Stimulated activated CD4-positive, alpha-beta T cell treated with anti-CD3 and anti-CD28 coated beads, Interleukin-12 subunit alpha, Interleukin-12 subunit beta, amount 100 ng/mL, for 48 hours (primary cell): ENCODE measurements at regions not wholly inside any gene's neighbourhood (a gene's known extent, or its start where the extent isn't known, plus 50 kb on each side); places are given as distances from the start of the nearest gene placed in this dataset.

Source experiments
- DNase-seq, 3 donors: peaks; one replicate each; pipeline ENCODE4 v3.0.0-alpha.2; 2020; ENCODE audit warnings: low read depth in 2 of 3, low spot score in 1 of 3

DNA sequence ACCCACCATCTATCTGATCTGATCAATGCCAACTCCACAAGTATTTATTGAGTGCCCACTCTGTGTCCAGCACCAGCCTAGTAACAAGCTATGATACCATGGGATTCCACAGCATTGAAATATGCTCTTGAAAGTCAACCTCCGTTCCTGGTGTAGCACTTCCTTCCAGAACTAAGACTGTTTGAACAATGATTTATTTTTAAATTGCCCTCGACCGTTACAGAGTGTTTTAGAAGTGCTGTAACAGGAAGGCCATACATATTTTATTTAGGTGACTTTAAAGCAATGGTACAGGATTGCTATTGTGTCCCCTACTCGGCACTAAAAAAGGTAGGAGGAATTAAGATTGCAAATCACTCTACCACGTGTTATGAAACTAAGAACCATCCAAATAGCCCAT lies 225.6 kb downstream of the TEX36 start:
- DNase-seq: no peak

GRCh38 chr10:125455855-125456254 lies 227.1 kb downstream of the TEX36 start:
- DNase-seq: no peak

DNA sequence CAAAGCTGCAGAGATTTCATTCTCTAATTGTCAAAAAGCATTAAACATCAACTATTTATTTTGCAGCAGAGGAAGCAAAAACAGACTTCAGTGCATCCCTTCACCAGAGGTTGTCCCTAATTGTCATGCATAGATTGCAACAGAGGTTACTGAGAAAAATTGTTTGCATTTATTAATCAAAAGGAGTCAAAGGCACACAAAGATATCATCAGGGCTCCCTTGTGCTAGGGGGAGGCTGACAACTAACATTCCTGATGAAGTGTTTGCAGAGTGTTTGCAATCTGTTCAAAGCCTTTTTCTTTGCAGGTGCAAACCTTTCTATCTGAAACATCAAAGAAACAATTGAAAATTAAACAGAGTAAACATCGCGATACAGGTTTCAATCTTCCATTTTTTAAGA lies 227.5 kb downstream of the TEX36 start:
- no peak for DNase-seq

- DNase-seq: no peak
Measured at GRCh38 chr10:125451319-125451718, 231.6 kb downstream of the TEX36 start.

DNA sequence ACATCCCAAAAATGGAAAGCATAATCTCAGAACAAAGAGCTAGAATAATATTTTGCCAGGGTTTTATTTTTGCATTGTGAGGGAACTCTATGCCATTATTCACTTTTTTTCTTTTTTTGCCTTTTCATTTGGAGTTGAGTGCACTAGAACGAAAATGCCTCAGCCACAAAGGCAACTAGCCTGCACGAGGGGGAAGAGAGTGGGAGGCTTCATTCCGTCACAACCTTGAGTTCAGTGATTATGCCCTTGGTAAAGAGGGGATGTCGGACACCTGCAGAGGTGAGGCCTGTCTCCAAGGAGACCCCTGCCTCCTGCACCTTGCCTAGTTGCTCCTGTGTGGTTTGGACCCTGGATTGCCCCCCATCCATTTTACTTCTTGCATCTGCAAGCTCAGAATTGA lies 232.7 kb downstream of the TEX36 start:
- no peak for DNase-seq

- no peak for DNase-seq
Measured at GRCh38 chr10:125449571-125449970, 233.4 kb downstream of the TEX36 start.

DNA sequence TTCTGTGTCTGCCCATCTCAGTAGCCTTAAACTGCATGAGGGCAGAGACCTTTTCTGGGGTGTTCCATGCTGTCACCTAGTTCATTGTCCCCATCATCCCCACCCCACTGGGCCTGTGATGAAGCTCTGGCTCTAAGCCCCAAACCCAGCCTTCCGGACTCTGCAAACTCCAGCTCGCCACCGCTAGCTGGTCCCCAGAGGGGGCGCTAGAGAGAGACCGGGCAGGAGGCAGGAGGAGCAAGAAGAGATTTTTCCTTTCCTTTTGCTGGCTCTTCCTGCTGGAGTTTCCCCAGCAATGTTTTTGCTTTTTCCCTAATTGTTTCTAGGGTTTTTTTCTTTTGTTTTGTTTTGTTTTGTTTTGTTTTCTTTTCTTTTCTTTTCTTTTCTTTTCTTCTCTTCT lies 234.4 kb downstream of the TEX36 start:
- DNase-seq: peak in 1 of 3 donors; percentile 3

DNA sequence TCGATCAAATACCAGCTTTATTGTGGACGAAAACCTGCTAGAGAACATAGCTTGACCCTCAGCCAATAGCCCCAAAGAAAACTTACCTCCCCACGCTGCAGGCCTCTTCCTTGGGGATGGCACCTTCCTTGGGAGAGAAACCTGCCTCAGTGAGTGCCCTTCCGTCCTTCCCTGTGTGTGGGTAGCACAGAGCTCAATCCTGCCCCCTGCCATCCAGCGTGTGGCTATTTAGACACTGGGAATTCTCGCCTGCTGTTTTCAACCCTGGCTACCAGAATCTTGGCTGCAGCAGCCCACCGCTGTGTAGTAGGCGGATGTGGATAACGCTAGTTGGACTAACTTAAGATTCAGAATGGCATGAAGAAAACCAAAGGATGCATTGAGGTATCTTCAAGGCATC lies 238.2 kb downstream of the TEX36 start:
- no peak for DNase-seq

DNA sequence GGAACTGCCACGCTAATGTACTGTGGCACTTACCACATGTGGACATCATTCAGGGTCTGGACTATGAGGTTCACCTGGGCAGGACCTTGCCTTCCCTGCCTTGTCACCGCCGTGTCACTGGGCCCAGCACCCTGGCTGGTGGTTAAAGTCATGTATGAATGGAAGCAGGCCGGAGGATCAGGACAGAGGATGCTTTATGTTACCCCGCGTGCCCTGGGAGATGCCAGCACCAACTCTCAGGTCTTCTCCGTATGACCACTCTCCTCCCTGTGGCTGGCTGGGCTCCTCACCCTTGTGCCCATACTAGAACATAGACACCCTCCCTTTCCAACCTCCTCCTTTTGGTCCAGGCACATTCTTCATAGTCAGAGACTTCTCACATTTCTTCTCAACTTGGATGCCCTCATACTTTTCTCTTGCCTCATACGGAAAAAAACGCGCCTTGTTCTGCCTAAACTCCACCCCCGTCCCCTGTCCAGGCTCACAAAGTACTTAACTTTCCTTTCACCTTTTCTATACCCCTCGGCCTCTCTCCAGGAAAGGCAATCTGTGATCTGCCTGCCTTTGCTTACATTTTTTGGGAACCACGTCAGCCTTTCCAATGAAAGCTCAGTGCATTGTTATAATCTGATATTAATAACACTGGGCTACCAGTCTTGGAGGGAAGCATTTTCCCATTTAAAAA lies 240.0 kb downstream of the TEX36 start:
- no peak for DNase-seq

GRCh38 chr10:125441151-125441550 lies 241.8 kb downstream of the TEX36 start:
- no peak for DNase-seq

DNA sequence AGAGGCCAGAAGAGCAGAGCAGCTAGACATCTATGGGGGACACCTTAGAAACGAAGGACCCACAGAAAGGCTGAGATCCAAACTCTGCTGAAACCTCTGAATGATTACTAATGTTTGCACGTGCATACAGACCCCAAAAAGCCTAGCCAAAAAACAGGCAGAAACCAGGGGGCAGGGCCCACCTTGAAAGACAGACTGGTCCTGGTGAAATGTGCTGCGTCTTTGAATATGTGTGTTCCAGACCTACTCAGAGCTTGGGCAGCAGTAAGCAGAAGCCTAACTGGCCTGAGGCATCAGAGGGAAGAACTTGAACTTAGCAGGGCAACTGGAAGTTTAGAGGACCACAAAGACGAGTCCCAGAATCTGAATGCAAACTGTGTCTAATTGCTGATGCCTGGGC lies 251.8 kb downstream of the TEX36 start:
- no peak for DNase-seq

GRCh38 chr10:125428054-125428453 lies 254.9 kb downstream of the TEX36 start:
- DNase-seq: no peak

DNA sequence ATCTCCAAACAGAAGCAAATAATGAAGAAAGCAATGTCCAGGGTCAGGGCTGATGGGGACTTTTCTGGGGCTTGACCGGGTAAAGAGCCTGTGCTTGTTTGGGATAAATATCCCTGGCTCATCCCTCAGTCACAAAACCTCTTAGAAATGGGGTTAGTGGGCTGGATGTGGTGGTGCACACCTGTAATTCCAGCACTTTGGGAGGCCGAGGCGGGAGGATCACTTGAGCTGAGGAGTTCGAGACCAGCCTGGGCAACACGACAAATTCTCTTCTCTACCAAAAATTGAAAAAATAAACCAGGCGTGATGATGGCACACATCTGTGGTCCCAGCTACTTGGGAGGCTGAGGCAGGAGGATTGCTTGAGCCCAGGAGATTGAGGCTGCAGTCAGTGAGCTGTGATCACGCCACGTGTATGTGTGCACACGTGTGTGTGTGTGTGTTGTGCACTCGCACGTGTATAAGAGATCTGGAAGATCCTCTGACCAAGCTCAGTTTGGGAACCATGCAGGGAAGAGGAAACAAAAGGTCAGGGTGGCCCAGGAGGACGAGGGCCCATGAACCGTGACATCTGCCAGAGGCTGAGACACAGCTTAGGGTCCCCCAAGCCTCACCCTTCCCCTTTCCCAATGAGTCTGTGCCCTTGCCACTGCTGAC lies 258.6 kb downstream of the TEX36 start:
- DNase-seq: no peak

DNA sequence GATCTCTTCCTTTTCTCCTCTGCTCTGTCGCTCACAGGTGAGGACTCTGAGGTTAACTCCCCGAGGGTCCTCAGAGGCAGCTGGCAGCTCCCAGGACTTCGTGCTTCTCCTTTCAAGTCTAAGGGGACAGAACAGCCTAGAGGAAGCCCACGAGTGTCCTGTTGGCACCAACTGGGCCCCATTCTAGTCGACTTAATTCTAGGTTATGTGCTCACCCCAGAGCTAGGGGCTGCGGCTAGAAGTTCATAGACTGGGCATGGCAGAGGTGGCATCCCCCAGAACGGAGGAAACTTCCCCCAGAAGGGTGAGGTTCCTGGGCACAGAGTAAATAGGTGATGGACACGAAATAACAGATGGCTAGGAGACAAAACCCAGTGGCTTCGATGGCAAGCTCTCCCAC lies 259.4 kb downstream of the TEX36 start:
- no peak for DNase-seq

DNA sequence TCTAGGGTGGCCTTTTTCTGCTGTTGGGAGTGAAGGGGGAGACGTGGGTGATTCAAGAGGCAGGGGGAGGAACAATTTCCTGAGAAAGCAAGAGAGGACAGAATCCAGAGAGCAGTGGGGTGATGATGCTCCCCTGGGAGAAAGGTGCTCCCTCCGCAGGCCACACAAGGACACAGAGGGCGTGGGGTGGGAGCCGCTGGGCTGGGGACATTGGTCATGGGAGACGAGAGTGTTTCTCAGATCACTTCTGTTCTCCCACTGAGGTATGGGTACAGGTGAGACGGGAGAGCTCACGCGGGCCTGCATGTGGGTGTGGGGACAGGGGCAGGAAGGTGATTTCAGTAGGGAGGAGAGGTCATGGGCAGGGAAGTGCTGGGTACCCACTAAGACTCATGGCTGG lies 259.5 kb upstream of the CTBP2 start:
- DNase-seq: no peak

DNA sequence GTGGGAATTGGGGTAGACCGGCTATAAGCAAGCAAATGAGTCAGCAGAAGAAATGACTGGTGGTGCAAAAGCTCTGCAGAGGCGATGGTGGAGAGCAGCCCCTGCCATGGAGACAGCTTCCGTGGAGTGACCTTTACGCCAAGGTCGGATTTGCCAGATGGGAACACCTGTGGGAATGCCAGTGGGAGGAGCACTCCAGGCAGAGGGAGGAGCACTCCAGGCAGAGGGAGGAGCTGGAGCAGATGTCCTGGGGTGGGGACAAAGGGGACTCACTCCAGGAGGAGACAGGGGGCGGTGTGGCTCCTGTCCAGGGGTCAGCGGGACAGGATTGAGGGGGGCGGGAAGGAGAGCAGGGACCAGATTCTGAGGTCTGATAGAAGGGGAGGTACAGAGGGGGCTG lies 258.8 kb upstream of the CTBP2 start:
- DNase-seq: no peak

DNA sequence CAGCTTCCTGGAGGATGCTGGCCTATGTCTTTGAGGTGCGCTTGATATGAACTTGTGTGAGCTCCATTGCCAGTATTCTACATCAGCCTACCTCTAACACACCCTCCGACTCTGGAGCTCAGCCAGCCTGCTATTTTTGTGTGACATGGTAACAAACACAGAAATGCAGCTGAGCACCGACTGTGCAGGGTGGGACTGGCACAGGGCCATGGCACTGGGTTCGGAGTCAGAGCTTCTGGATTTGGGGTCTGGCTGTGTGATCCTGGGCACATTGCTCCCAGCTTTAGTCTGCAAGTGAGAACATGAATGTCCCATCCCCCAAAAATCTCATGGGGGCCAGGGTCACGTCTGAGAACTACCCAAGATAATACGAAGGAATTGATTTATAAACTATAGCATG lies 257.2 kb upstream of the CTBP2 start:
- no peak for DNase-seq

- DNase-seq: no peak
Measured at GRCh38 chr10:125415964-125416363, 255.6 kb upstream of the CTBP2 start.

DNA sequence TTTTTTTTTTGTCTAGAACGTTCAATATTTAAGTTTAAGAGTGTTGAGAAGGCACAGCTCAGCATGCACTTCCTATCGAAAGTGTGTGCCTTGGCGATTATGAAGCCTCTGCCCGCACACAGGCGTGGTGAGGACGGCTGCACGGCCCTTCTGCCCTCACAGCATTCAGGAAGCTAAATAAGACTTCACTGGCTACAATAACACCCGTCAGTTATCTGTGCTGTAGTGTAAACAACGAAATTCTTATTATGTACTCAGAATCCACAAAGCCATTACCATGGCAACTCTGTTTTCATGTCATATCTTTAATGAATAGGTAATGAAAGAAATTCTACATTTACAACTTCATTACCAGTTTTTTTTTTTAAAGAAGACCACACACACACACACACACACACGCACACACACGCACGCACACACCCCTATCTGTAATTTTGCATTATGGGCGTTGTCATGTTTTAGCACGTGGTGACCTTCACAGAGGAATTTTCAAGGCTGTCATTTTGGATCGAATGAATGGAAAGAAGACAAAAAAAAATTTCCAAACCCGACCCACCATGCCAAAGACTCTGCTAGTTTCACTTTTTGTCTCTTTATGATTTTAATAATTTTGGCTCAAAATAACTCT lies 254.8 kb upstream of the CTBP2 start:
- no peak for DNase-seq

GRCh38 chr10:125411724-125412123 lies 251.4 kb upstream of the CTBP2 start:
- no peak for DNase-seq

GRCh38 chr10:125409756-125410155 lies 249.4 kb upstream of the CTBP2 start:
- no peak for DNase-seq

DNA sequence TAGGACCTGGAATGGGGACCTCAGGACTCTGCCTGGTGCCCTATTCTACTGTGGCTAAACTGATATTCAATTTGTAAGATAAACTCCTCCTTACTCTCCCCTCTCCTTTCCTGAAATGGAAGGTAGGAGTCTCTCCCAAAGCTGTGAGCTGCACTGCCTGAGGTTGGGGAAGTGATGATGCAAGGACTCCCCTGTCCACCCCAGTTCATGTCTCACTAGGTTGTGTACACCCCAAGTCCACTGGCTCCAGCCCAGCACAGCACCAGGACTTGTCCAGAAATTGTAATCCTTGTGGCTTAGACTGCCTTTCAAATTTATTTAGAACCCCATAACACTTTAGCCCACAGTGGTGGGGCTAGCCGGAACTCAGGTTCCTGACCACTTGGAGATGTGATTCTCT lies 247.2 kb upstream of the CTBP2 start:
- DNase-seq: no peak
